ENCODE measurements at regions not wholly inside any gene's neighbourhood (a gene's known extent, or its start where the extent isn't known, plus 50 kb on each side); places are given as distances from the start of the nearest gene placed in this dataset.

- no peak for TF ChIP-seq EZH2phosphoT487 (IDR thresholded peaks at IDR 0.05)
- TF ChIP-seq CTCF (IDR thresholded peaks at IDR 0.05): no peak
- TF ChIP-seq EZH2 (IDR thresholded peaks at IDR 0.05): no peak
These were observed 120.4 kb upstream of the PTGFR start for GRCh38 chr1:78370356-78370755.
